NCI-H1105 treated with DMSO at 0.1 percent for 48 hours (cell line): ENCODE measurements at regions not wholly inside any gene's neighbourhood (a gene's known extent, or its start where the extent isn't known, plus 50 kb on each side); places are given as distances from the start of the nearest gene placed in this dataset.
A peak's percentile ranks its signal among the peaks of the same experiment; 100 is the strongest.

Source experiments
- DNase-seq: peaks from one replicate; lab custom pipeline; 2025; lab: John Stamatoyannopoulos, UW

- DNase-seq = no peak
These were observed 87.1 kb downstream of the ADRB2 start for GRCh38 chr5:148913493-148913892.

- no peak for DNase-seq
These were observed 87.6 kb downstream of the ADRB2 start for GRCh38 chr5:148913985-148914431.

- DNase-seq = no peak
These were observed 88.9 kb downstream of the ADRB2 start for GRCh38 chr5:148915224-148915817.

- DNase-seq = no peak
These were observed 94.4 kb downstream of the ADRB2 start for GRCh38 chr5:148920646-148921288.

- no peak for DNase-seq
These were observed 94.9 kb downstream of the ADRB2 start for GRCh38 chr5:148921350-148921749.

- DNase-seq = no peak
These were observed 96.2 kb downstream of the ADRB2 start for GRCh38 chr5:148922606-148923005.

GRCh38 chr5:148923023-148923422 is 96.6 kb downstream of the ADRB2 start:
- no peak for DNase-seq

- DNase-seq = no peak
These were observed 98.4 kb downstream of the ADRB2 start for GRCh38 chr5:148924817-148925216.

- no peak for DNase-seq
These were observed 99.8 kb downstream of the ADRB2 start for GRCh38 chr5:148926207-148926606.

GRCh38 chr5:148927307-148927946 is 101.0 kb downstream of the ADRB2 start:
- DNase-seq = no peak

- no peak for DNase-seq
These were observed 101.7 kb downstream of the ADRB2 start for GRCh38 chr5:148928141-148928540.

GRCh38 chr5:148931453-148932057 is 105.1 kb downstream of the ADRB2 start:
- no peak for DNase-seq

GRCh38 chr5:148932355-148932935 is 106.0 kb downstream of the ADRB2 start:
- no peak for DNase-seq

GRCh38 chr5:148933903-148934432 is 107.6 kb downstream of the ADRB2 start:
- DNase-seq = no peak

- DNase-seq = no peak
These were observed 108.5 kb downstream of the ADRB2 start for GRCh38 chr5:148934895-148935400.

- DNase-seq = no peak
These were observed 110.8 kb downstream of the ADRB2 start for GRCh38 chr5:148937239-148937638.

GRCh38 chr5:148937830-148938521 is 111.6 kb downstream of the ADRB2 start:
- DNase-seq = no peak

- DNase-seq = no peak
These were observed 112.1 kb downstream of the ADRB2 start for GRCh38 chr5:148938522-148938882.

GRCh38 chr5:148939676-148940075 is 113.3 kb downstream of the ADRB2 start:
- no peak for DNase-seq

- DNase-seq = no peak
These were observed 115.4 kb downstream of the ADRB2 start for GRCh38 chr5:148941810-148942209.

- DNase-seq = peak; percentile 27
These were observed 112.9 kb downstream of the SH3TC2 start for GRCh38 chr5:148949841-148950470.
